ENCODE measurements at regions not wholly inside any gene's neighbourhood (a gene's known extent, or its start where the extent isn't known, plus 50 kb on each side); places are given as distances from the start of the nearest gene placed in this dataset.
A peak's percentile ranks its signal among the peaks of the same experiment; 100 is the strongest.

- H3K36me3 ChIP-seq, result no peaks in the 10 kb centered on the region
- ATAC-seq (ENCODE audit: insufficient number of reproducible peaks, low FRiP score, low read depth) (no peak), DNase-seq (ENCODE audit: low spot score) (no peak)
- no peak for TF ChIP-seq CTCF (IDR thresholded peaks at IDR 0.05)
- H3K27me3 ChIP-seq (replicated peaks; ENCODE audit: insufficient read depth), result no peaks in the 10 kb centered on the region
- H3K27ac ChIP-seq, result peak overlapping the region; percentile 16 to 61
- H3K4me1 ChIP-seq (ENCODE audit: control insufficient read depth in 1 of 2, low read depth in 2 of 2), result peaks cover 0 to 37% of the 10 kb centered on the region in 2 donors
- no peak overlapping the region for H3K4me3 ChIP-seq
- H3K9me3 ChIP-seq, result no peaks in the 10 kb centered on the region
Observed at GRCh38 chr10:31128536-31128935, 96.9 kb upstream of the ZNF438 start.

- peak overlapping the region; percentile 61 to 64 for H3K27ac ChIP-seq
- DNase-seq (ENCODE audit: low spot score) (peak; percentile 34), ATAC-seq (ENCODE audit: insufficient number of reproducible peaks, low FRiP score, low read depth) (no peak)
- H3K9me3 ChIP-seq, result no peaks in the 10 kb centered on the region
- TF ChIP-seq CTCF (IDR thresholded peaks at IDR 0.05), result no peak
- H3K36me3 ChIP-seq, result no peaks in the 10 kb centered on the region
- H3K4me3 ChIP-seq, result no peak overlapping the region
- H3K27me3 ChIP-seq (replicated peaks; ENCODE audit: insufficient read depth), result no peaks in the 10 kb centered on the region
- peaks cover 0 to 39% of the 10 kb centered on the region in 2 donors for H3K4me1 ChIP-seq (ENCODE audit: control insufficient read depth in 1 of 2, low read depth in 2 of 2)
Observed at GRCh38 chr10:31129271-31129670, 97.6 kb upstream of the ZNF438 start.

GRCh38 chr10:31129880-31130405 lies 98.3 kb upstream of the ZNF438 start:
- no peak for DNase-seq (ENCODE audit: low spot score)
- peaks cover 6 to 45% of the 10 kb centered on the region in 2 donors for H3K4me1 ChIP-seq (ENCODE audit: control insufficient read depth in 1 of 2, low read depth in 2 of 2)
- no peak for TF ChIP-seq CTCF (IDR thresholded peaks at IDR 0.05)
- no peak for ATAC-seq (ENCODE audit: insufficient number of reproducible peaks, low FRiP score, low read depth)
- H3K9me3 ChIP-seq, result no peaks in the 10 kb centered on the region
- peak overlapping the region; percentile 61 to 64 for H3K27ac ChIP-seq
- H3K27me3 ChIP-seq (replicated peaks; ENCODE audit: insufficient read depth), result no peaks in the 10 kb centered on the region
- H3K4me3 ChIP-seq, result no peak overlapping the region
- no peaks in the 10 kb centered on the region for H3K36me3 ChIP-seq

GRCh38 chr10:31130406-31130805 lies 98.7 kb upstream of the ZNF438 start:
- ATAC-seq (ENCODE audit: insufficient number of reproducible peaks, low FRiP score, low read depth) (no peak), DNase-seq (ENCODE audit: low spot score) (no peak)
- peak overlapping the region; percentile 61 to 64 for H3K27ac ChIP-seq
- no peaks in the 10 kb centered on the region for H3K27me3 ChIP-seq (replicated peaks; ENCODE audit: insufficient read depth)
- no peaks in the 10 kb centered on the region for H3K36me3 ChIP-seq
- no peak for TF ChIP-seq CTCF (IDR thresholded peaks at IDR 0.05)
- no peaks in the 10 kb centered on the region for H3K9me3 ChIP-seq
- H3K4me1 ChIP-seq (ENCODE audit: control insufficient read depth in 1 of 2, low read depth in 2 of 2), result peaks cover 6 to 50% of the 10 kb centered on the region in 2 donors
- no peak overlapping the region for H3K4me3 ChIP-seq

GRCh38 chr10:31131251-31131650 lies 99.6 kb upstream of the ZNF438 start:
- ATAC-seq (ENCODE audit: insufficient number of reproducible peaks, low FRiP score, low read depth) (no peak), DNase-seq (ENCODE audit: low spot score) (no peak)
- H3K36me3 ChIP-seq, result no peaks in the 10 kb centered on the region
- H3K9me3 ChIP-seq, result no peaks in the 10 kb centered on the region
- peaks cover 6 to 50% of the 10 kb centered on the region in 2 donors for H3K4me1 ChIP-seq (ENCODE audit: control insufficient read depth in 1 of 2, low read depth in 2 of 2)
- no peak for TF ChIP-seq CTCF (IDR thresholded peaks at IDR 0.05)
- no peaks in the 10 kb centered on the region for H3K27me3 ChIP-seq (replicated peaks; ENCODE audit: insufficient read depth)
- no peak overlapping the region for H3K4me3 ChIP-seq
- H3K27ac ChIP-seq, result peak overlapping the region; percentile 61 to 64

Data from thoracic aorta (tissue), 2 donors.